ENCODE measurements at regions not wholly inside any gene's neighbourhood (a gene's known extent, or its start where the extent isn't known, plus 50 kb on each side); places are given as distances from the start of the nearest gene placed in this dataset.

DNA sequence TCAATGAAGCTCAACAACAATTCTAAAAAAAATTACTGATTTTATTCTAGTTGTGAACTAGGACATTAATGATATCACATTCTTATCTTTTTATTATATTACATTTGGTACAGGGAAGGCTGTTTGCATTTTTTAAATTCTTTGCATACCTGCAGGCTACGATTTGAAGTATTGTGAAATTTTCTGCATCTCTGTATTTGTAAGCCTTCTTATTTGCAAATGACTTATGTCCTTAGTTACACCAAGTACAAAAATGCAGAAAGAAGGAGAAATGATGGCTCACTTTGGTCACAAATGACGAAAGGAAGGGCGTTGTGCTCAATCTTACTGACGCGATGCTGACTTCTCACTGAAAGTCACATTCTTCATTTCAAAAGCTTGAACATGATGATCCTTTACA, 227.5 kb upstream of the SOX11 start:
- no peak for TF ChIP-seq CTCF (IDR thresholded peaks at IDR 0.05; ENCODE audit: low read depth, low read length)
- no peak overlapping the region for H3K4me3 ChIP-seq (ENCODE audit: low read depth, low read length)
- DNase-seq (ENCODE audit: low read depth, low spot score) = no peak
- in situ Hi-C loops (cut with HindIII; ENCODE audit: low sequenced_read_pairs) = no loop called here

DNA sequence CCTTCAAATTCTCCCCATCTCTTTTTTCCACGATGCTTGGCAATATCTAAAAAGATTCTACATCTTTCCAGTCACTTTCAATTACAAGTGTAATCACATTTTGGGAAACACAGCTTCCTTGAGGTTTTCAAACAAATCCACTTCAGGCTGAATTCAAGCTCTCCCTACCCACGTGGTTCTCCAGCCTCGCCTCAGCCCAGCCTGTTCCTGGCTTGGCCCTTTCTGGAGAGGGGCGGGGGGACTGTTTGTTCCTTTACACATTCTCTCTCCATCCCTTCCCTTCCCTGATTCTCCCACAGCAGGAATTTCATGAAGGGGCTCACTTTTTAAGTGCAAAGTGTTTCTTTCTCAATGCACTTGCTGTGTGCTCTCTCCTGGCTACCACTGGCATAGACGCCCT, 226.3 kb upstream of the SOX11 start:
- in situ Hi-C loops (cut with HindIII; ENCODE audit: low sequenced_read_pairs) = no loop called here
- TF ChIP-seq CTCF (IDR thresholded peaks at IDR 0.05; ENCODE audit: low read depth, low read length) = no peak

DNA sequence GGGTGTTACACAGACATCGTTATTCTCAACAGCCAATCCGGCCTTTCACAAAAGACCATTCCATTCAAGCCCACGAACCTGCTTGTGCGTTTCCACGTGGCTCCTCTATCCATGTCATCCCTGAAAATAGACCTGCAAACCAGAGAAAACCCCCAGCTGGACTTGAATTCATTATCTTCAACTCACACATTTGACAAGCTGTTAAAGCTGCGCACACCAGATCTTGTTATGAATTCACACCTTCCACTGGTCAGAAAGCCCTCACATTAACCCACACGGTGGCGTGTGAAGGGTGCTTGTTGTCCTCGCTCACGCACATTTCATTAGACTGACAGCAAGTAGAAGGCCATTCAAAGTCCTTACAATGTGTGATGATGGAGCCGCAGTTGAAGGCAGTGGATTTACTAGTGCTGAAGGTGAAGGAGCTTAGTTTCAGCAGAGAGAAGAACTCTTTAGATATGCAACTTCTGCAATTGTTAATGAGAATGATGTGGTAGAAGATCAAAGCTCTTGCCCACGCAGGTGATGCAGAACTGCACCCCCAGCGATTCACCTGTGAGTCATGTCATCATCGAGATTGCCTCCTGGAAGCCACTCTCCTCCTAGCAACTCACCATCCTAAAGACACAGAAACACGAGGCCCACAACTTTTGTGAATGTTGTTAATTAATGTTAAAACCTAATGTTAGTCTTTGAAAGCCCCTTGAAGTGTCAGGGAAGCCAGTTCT, 224.8 kb upstream of the SOX11 start:
- no peak for DNase-seq (ENCODE audit: low read depth, low spot score)
- TF ChIP-seq CTCF (IDR thresholded peaks at IDR 0.05; ENCODE audit: low read depth, low read length) = no peak
- in situ Hi-C loops (cut with HindIII; ENCODE audit: low sequenced_read_pairs) = no loop called here

More for the DNA sequence above, 226.3 kb upstream of the SOX11 start:
- no peak overlapping the region for H3K4me3 ChIP-seq (ENCODE audit: low read depth, low read length)
- no peak for DNase-seq (ENCODE audit: low read depth, low spot score)

DNA sequence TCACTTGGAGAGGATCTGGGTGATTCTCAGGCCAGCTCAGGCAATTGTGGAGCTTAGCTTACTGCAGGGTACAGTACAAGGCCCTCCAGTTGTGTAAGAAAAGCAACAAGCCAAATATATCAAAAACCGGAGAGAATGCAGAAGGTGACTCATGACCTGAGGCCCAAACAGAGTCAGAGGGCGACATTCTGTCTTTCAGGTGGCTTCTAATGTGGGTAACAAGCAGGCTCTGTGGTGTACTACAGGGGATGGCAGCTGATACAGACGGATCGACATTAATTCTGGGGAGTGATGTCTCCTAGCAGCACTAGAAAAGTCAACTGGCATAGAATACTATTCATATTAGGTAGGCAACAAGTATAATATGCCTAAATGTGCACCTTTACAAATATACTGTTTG, 219.5 kb upstream of the SOX11 start:
- no peak for TF ChIP-seq CTCF (IDR thresholded peaks at IDR 0.05; ENCODE audit: low read depth, low read length)
- in situ Hi-C loops (cut with HindIII; ENCODE audit: low sequenced_read_pairs) = no loop called here
- H3K4me3 ChIP-seq (ENCODE audit: low read depth, low read length) = no peak overlapping the region
- no peak for DNase-seq (ENCODE audit: low read depth, low spot score)

More for the DNA sequence above, 224.8 kb upstream of the SOX11 start:
- no peak overlapping the region for H3K4me3 ChIP-seq (ENCODE audit: low read depth, low read length)

GRCh38 chr2:5473635-5474034, 218.5 kb upstream of the SOX11 start:
- DNase-seq (ENCODE audit: low read depth, low spot score) = no peak
- in situ Hi-C loops (cut with HindIII; ENCODE audit: low sequenced_read_pairs) = no loop called here
- no peak overlapping the region for H3K4me3 ChIP-seq (ENCODE audit: low read depth, low read length)
- no peak for TF ChIP-seq CTCF (IDR thresholded peaks at IDR 0.05; ENCODE audit: low read depth, low read length)

DNA sequence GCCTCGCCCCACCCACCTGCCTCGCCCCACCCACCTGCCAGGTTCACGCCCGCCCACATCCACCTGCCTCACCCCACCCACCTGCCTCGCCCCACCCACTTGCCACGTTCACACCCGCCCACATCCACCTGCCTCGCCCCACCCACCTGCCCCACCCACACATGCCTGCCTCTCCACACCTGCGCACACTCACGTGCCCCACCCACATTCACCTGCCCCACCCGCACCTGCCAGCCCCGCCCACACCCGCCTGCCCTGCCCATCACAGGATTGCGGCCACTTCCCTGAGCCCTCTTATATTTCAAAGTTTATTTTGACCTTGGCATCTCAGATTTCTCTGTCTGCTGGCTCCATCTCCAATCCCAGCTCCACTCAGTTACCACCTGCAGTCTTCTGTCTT, 217.5 kb upstream of the SOX11 start:
- TF ChIP-seq CTCF (IDR thresholded peaks at IDR 0.05; ENCODE audit: low read depth, low read length) = no peak
- H3K4me3 ChIP-seq (ENCODE audit: low read depth, low read length) = no peak overlapping the region
- DNase-seq (ENCODE audit: low read depth, low spot score) = no peak
- in situ Hi-C loops (cut with HindIII; ENCODE audit: low sequenced_read_pairs) = no loop called here
